WTC11 (cell line): ENCODE measurements at regions not wholly inside any gene's neighbourhood (a gene's known extent, or its start where the extent isn't known, plus 50 kb on each side); places are given as distances from the start of the nearest gene placed in this dataset.

ENCODE experiments used
- ATAC-seq: fragments of 200-7000 bp; cut with Tn5 transposase; 2 replicates; pipeline ENCODE4 v1.10.0; 2021; ENCODE audit warnings: mild to moderate bottlenecking, moderate library complexity
- CTCF ChIA-PET: fragments of 300-600 bp; sonication (Branson Sonifier 250); formaldehyde crosslinking; loops from one replicate; lab custom pipeline; 2021; ENCODE audit warnings: antibody characterized with exemption; lab: Charles Lee
- POLR2A ChIA-PET: fragments of 350-600 bp; sonication (Branson Sonifier 250); formaldehyde crosslinking; loops from one replicate; lab custom pipeline; 2021; ENCODE audit warnings: antibody characterized with exemption; lab: Charles Lee
- DNase-seq: peaks from one replicate; pipeline ENCODE4 v3.0.0; 2021; ENCODE audit warnings: low spot score
- H3K27ac Mint-ChIP-seq: 2 replicates; pipeline ENCODE4 v1.8.0; 2021; ENCODE audit warnings: mixed read lengths
- H3K27me3 Mint-ChIP-seq: 2 replicates; pipeline ENCODE4 v1.8.0; 2021; ENCODE audit warnings: low read depth, mild to moderate bottlenecking, moderate library complexity, mixed read lengths
- H3K36me3 Mint-ChIP-seq: 2 replicates; pipeline ENCODE4 v1.8.0; 2021; ENCODE audit warnings: mixed read lengths
- H3K4me1 Mint-ChIP-seq: 2 replicates; pipeline ENCODE4 v1.8.0; 2022; ENCODE audit warnings: mixed read lengths
- H3K4me3 Mint-ChIP-seq: 2 replicates; pipeline ENCODE4 v1.8.0; 2021; ENCODE audit warnings: mild to moderate bottlenecking, moderate library complexity, mixed read lengths
- H3K9me3 Mint-ChIP-seq: 2 replicates; pipeline ENCODE4 v1.8.0; 2021; ENCODE audit warnings: mixed read lengths
- ATF2 ChIP-seq: sonication (generic); formaldehyde crosslinking; IDR thresholded peaks from 2 replicates; pipeline ENCODE4 v1.8.1; 2022; ENCODE audit warnings: low read depth, missing genetic modification reagents, borderline replicate concordance
- ATF3 ChIP-seq: sonication (generic); formaldehyde crosslinking; conservative IDR thresholded peaks from 2 replicates; pipeline ENCODE4 v1.8.1; 2022; ENCODE audit warnings: mild to moderate bottlenecking, missing genetic modification reagents
- ATF6 ChIP-seq: sonication (generic); formaldehyde crosslinking; IDR thresholded peaks from 2 replicates; pipeline ENCODE4 v1.8.1; 2023; ENCODE audit warnings: mild to moderate bottlenecking, missing genetic modification reagents
- E2F4 ChIP-seq: sonication (generic); formaldehyde crosslinking; IDR thresholded peaks from 2 replicates; pipeline ENCODE4 v1.8.1; 2022; ENCODE audit warnings: low read depth, mild to moderate bottlenecking, moderate library complexity, missing genetic modification reagents, borderline replicate concordance
- E2F5 ChIP-seq: sonication (generic); formaldehyde crosslinking; IDR thresholded peaks from 2 replicates; pipeline ENCODE4 v1.8.1; 2022; ENCODE audit warnings: mild to moderate bottlenecking, moderate library complexity, missing genetic modification reagents
- ERG ChIP-seq: fragments of 250-450 bp; sonication (Bioruptor Pico); IDR thresholded peaks from 2 replicates; pipeline ENCODE4 v1.8.0; 2021; ENCODE audit warnings: mild to moderate bottlenecking
- ETV6 ChIP-seq: sonication (generic); formaldehyde crosslinking; IDR thresholded peaks from 2 replicates; pipeline ENCODE4 v1.8.1; 2022; ENCODE audit warnings: mild to moderate bottlenecking, missing genetic modification reagents
- HMGA2 ChIP-seq: fragments of 250-450 bp; sonication (Bioruptor Pico); IDR thresholded peaks from 2 replicates; pipeline ENCODE4 v1.4.0; 2021; ENCODE audit warnings: mild to moderate bottlenecking, moderate library complexity
- IRF1 ChIP-seq: sonication (generic); formaldehyde crosslinking; IDR thresholded peaks from 2 replicates; pipeline ENCODE4 v1.8.0; 2023; ENCODE audit warnings: missing genetic modification reagents
- KAT7 ChIP-seq: sonication (generic); formaldehyde crosslinking; IDR thresholded peaks from 2 replicates; pipeline ENCODE4 v1.8.1; 2023; ENCODE audit warnings: missing genetic modification reagents, mild to moderate bottlenecking, borderline replicate concordance
- MAX ChIP-seq: sonication (generic); formaldehyde crosslinking; IDR thresholded peaks from 2 replicates; pipeline ENCODE4 v1.8.0; 2022; ENCODE audit warnings: mild to moderate bottlenecking, missing genetic modification reagents
- NFYB ChIP-seq: sonication (generic); formaldehyde crosslinking; conservative IDR thresholded peaks from 2 replicates; pipeline ENCODE4 v1.8.0; 2022; ENCODE audit warnings: low read depth, missing genetic modification reagents
- PREB ChIP-seq: sonication (generic); formaldehyde crosslinking; IDR thresholded peaks from 2 replicates; pipeline ENCODE4 v1.8.1; 2022; ENCODE audit warnings: mild to moderate bottlenecking, missing genetic modification reagents, moderate library complexity, borderline replicate concordance
- USF2 ChIP-seq: sonication (generic); formaldehyde crosslinking; IDR thresholded peaks from 2 replicates; pipeline ENCODE4 v1.8.1; 2023; ENCODE audit warnings: mild to moderate bottlenecking, missing genetic modification reagents, moderate library complexity
- ZBTB43 ChIP-seq: sonication (generic); formaldehyde crosslinking; IDR thresholded peaks from 2 replicates; pipeline ENCODE4 v1.8.1; 2023; ENCODE audit warnings: mild to moderate bottlenecking, missing genetic modification reagents
- ZMAT4 ChIP-seq: fragments of 250-450 bp; sonication (Bioruptor Pico); IDR thresholded peaks from 2 replicates; pipeline ENCODE4 v1.9.0; 2021; ENCODE audit warnings: mild to moderate bottlenecking
- ZNF121 ChIP-seq: sonication (generic); formaldehyde crosslinking; IDR thresholded peaks from 2 replicates; pipeline ENCODE4 v1.8.0; 2023; ENCODE audit warnings: missing genetic modification reagents
- ZNF219 ChIP-seq: sonication (generic); formaldehyde crosslinking; IDR thresholded peaks from 2 replicates; pipeline ENCODE4 v1.8.0; 2023; ENCODE audit warnings: missing genetic modification reagents, mild to moderate bottlenecking, borderline replicate concordance
- ZNF423 ChIP-seq: fragments of 250-450 bp; sonication (Bioruptor Pico); IDR thresholded peaks from 2 replicates; pipeline ENCODE4 v2.1.2; 2022; ENCODE audit warnings: mild to moderate bottlenecking, moderate library complexity
- ZSCAN18 ChIP-seq: fragments of 250-450 bp; sonication (Bioruptor Pico); IDR thresholded peaks from 2 replicates; pipeline ENCODE4 v2.1.2; 2022; ENCODE audit warnings: mild to moderate bottlenecking, moderate library complexity

GRCh38 chr5:104024538-104024937, 461.9 kb upstream of the NUDT12 start (continued):
- TF ChIP-seq ATF6 (CRISPR knock-in tag) (no peak), IRF1 (no peak), ZNF219 (CRISPR knock-in tag) (no peak), ERG (CRISPR knock-in tag) (no peak), ATF2 (no peak), ZNF423 (no peak), PREB (CRISPR knock-in tag) (no peak)
- TF ChIP-seq, all 79 proteins: peak for 0

GRCh38 chr5:104023739-104024138, 461.1 kb upstream of the NUDT12 start:
- H3K4me3 Mint-ChIP-seq = no peak overlapping the region
- H3K27me3 Mint-ChIP-seq = no peaks in the 10 kb centered on the region
- H3K27ac Mint-ChIP-seq = no peak overlapping the region
- POLR2A ChIA-PET = no interaction called here
- DNase-seq = no peak
- H3K4me1 Mint-ChIP-seq = no peaks in the 10 kb centered on the region
- H3K9me3 Mint-ChIP-seq = peaks cover 22% of the 10 kb centered on the region
- no peak for ATAC-seq
- peaks cover 8% of the 10 kb centered on the region for H3K36me3 Mint-ChIP-seq
- CTCF ChIA-PET = no interaction called here
- TF ChIP-seq E2F5 (CRISPR knock-in tag) = no peak
- no peak for TF ChIP-seq ERG (CRISPR knock-in tag)
- no peak for TF ChIP-seq ZSCAN18
- TF ChIP-seq ZMAT4 (CRISPR knock-in tag) = no peak
- no peak for TF ChIP-seq ZBTB43 (CRISPR knock-in tag)
- TF ChIP-seq MAX (CRISPR knock-in tag) = no peak
- no peak for TF ChIP-seq ETV6
- TF ChIP-seq ZNF121 = no peak
- TF ChIP-seq E2F4 (CRISPR knock-in tag) = no peak
- no peak for TF ChIP-seq NFYB (CRISPR knock-in tag)
- TF ChIP-seq ZNF219 (CRISPR knock-in tag) = no peak
- TF ChIP-seq ATF3 (CRISPR knock-in tag) = no peak
- TF ChIP-seq KAT7 = no peak
- no peak for TF ChIP-seq USF2 (CRISPR knock-in tag)
- no peak for TF ChIP-seq HMGA2
